HUES48 (cell line): ENCODE measurements at regions not wholly inside any gene's neighbourhood (a gene's known extent, or its start where the extent isn't known, plus 50 kb on each side); places are given as distances from the start of the nearest gene placed in this dataset.

Experiments
- H3K27ac ChIP-seq: one replicate; pipeline ENCODE4 v1.7.0; 2013; ENCODE audit warnings: low read depth, low read length, inconsistent platforms
- H3K27me3 ChIP-seq: 2 replicates; pipeline ENCODE4 v1.6.1; 2013; ENCODE audit warnings: mild to moderate bottlenecking, low read length; ENCODE audit not compliant: control insufficient read depth, insufficient read depth
- H3K36me3 ChIP-seq: 2 replicates; pipeline ENCODE4 v1.6.1; 2013; ENCODE audit warnings: low read length; ENCODE audit not compliant: control insufficient read depth, insufficient read depth
- H3K4me1 ChIP-seq: 2 replicates; pipeline ENCODE4 v1.6.1; 2013; ENCODE audit warnings: mild to moderate bottlenecking, low read length; ENCODE audit not compliant: control insufficient read depth, insufficient read depth
- H3K4me3 ChIP-seq: 2 replicates; pipeline ENCODE4 v1.5.1; 2013; ENCODE audit warnings: mild to moderate bottlenecking, low read depth, low read length
- H3K9ac ChIP-seq: 2 replicates; pipeline ENCODE4 v1.6.1; 2013; ENCODE audit warnings: mild to moderate bottlenecking, low read depth, low read length, moderate library complexity
- H3K9me3 ChIP-seq: 2 replicates; pipeline ENCODE4 v1.6.1; 2013; ENCODE audit warnings: low read length; ENCODE audit not compliant: control insufficient read depth, insufficient read depth

DNA sequence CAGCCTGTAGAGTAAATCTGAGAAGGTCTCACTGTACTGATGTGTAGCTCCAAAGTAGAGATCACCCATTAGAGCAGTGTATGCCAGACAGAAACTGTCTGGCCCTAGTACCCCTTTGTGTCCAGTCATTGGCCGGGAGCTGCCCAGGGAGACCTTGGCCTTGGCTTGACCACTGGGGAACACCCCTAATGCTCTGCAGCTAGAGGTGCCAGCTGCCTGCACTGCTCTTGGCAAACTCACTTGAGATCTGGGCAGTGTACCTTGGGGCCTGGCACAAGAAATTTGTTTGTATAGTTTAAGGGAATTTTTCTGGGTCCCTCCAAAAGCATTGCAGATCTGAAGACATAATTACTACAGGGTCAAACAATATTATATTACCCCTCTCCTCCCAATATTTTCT, 78.7 kb upstream of the MPHOSPH6 start:
- H3K27me3 ChIP-seq = no peaks in the 10 kb centered on the region
- no peak overlapping the region for H3K9ac ChIP-seq
- H3K27ac ChIP-seq = no peak overlapping the region
- H3K36me3 ChIP-seq = no peaks in the 10 kb centered on the region
- no peaks in the 10 kb centered on the region for H3K4me1 ChIP-seq
- H3K4me3 ChIP-seq = no peak overlapping the region
- H3K9me3 ChIP-seq = no peaks in the 10 kb centered on the region

DNA sequence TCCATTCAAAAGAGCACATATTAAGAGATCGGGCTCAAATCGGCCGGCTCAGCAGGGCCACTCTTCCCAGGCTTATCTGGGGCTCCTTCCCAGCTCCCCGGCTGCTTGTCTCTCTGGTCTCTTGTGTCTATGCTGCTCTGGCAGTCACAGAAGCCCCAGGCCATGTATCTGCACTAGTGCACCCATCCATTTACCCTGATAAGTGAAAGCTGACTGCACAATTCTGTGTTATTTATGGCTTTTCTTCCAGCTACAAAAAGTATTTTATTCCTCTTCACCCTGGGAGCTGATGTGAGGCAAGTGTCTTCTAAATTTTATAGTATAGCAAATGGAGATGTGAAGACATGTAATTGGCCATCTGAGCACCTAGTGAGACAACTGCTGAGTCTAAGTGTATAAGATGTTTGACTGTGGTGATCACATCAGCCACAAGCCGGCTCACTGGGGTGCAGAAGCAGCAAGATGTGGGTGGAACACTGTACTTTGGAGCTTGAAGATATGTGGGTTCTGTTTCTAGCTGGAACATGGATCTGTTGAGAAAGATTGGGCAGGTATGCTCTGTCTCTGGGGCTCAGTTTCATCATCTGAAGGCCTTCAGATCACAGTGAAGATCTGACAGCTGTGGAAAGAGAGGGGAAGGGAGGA, 78.1 kb upstream of the MPHOSPH6 start:
- Histone ChIP-seq H3K4me1 (no peaks in the 10 kb centered on the region), H3K9me3 (no peaks in the 10 kb centered on the region), H3K27me3 (no peaks in the 10 kb centered on the region), H3K36me3 (no peaks in the 10 kb centered on the region), H3K4me3 (no peak overlapping the region), H3K9ac (no peak overlapping the region), H3K27ac (no peak overlapping the region)

DNA sequence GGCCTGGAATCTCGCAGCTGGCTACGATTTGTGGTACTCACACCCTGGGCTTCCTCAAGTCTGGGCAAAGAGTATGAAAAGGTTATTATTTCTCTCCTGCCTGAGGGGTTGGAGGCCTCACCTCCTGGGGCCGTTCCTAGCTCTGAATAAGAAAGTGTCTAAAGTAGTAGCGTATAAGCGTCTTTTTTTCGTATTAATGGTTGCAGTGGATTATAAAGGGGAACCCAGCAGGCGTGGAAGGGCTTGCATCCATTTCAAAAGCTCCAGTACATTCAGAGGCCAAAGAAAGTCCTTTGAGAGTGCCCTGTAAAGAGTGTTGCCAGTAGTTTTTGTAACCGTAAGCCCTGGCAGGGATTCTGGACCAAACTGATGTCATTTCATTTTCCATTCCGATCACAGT, 72.2 kb upstream of the MPHOSPH6 start:
- Histone ChIP-seq H3K4me1 (0 out of 2 replicates have a peak, but pooled peaks cover 8% of the 10 kb centered on the region), H3K4me3 (no peak overlapping the region), H3K9ac (no peak overlapping the region), H3K36me3 (no peaks in the 10 kb centered on the region), H3K27ac (no peak overlapping the region), H3K9me3 (no peaks in the 10 kb centered on the region), H3K27me3 (no peaks in the 10 kb centered on the region)

DNA sequence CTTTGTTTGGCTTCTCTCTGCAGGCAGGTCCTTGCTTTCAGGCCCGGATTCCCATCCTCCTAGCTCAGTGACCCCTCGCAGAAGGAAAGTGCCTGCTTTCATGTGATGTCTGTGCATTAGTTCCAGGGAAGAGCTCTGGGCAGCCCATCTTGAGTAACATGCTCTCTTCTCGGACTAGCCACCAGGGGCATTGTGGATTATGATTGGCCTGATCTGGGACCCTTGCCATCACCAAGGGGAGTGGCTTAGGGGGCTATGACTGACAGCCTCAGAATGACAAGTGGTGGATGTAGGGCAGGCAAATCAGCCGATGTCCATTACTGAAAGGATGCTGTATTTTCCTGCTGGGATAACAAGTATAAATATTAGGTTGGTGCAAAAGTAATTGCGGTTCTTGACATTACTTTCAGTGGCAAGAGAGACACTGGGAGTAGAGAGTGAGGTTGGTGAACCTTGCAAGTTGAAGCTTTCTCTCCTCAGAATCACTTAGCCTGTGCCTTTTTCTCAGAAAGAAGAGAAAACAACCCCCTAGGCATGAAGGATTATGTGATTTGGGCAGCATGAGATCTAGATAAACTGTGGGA, 71.5 kb upstream of the MPHOSPH6 start:
- H3K36me3 ChIP-seq = no peaks in the 10 kb centered on the region
- H3K27me3 ChIP-seq = no peaks in the 10 kb centered on the region
- H3K4me3 ChIP-seq = no peak overlapping the region
- H3K27ac ChIP-seq = no peak overlapping the region
- no peaks in the 10 kb centered on the region for H3K9me3 ChIP-seq
- no peak overlapping the region for H3K9ac ChIP-seq
- H3K4me1 ChIP-seq = 0 out of 2 replicates have a peak, but pooled peaks cover 8% of the 10 kb centered on the region

DNA sequence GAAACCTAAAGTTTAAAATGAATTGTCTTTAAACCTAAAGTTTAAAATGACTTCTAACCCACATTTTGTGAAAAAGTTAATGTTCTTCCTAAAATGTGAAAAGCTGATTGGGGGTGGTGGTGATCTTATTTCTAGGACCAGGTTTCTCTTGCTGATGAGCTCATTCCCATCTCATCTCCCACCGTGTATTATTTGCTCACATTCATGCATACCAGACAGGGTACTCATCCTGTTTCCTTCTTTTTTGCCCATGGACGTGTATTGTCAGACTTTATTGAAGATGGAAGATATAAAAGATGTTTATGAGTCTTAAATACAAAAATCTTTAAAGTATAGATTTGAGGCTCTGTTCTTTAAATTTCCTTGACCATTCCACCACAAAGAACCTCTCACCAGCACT, 70.1 kb upstream of the MPHOSPH6 start:
- 0 out of 2 replicates have a peak, but pooled peaks cover 8% of the 10 kb centered on the region for H3K4me1 ChIP-seq
- H3K4me3 ChIP-seq = no peak overlapping the region
- no peaks in the 10 kb centered on the region for H3K27me3 ChIP-seq
- H3K27ac ChIP-seq = no peak overlapping the region
- H3K9ac ChIP-seq = no peak overlapping the region
- no peaks in the 10 kb centered on the region for H3K9me3 ChIP-seq
- H3K36me3 ChIP-seq = no peaks in the 10 kb centered on the region

DNA sequence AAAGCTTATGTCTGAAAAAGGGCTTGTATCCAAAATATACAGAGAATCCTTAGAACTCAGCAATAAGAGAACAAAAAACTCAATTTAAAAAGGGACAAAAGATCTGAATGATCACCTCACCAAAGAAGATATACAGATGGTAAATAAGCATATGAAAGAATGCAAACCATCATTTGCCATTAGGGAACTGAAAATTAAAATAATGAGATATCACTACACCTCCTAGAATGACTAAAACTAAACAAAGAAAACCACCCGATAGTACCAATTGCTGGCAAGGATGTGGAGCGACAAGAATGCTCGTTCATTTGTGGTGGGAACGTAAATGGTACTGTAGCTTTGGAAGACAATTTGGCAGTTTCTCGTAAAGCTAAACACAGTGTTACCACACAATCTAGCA, 66.9 kb upstream of the MPHOSPH6 start:
- H3K9ac ChIP-seq = no peak overlapping the region
- H3K36me3 ChIP-seq = no peaks in the 10 kb centered on the region
- H3K4me1 ChIP-seq = 0 out of 2 replicates have a peak, but pooled peaks cover 3% of the 10 kb centered on the region
- no peaks in the 10 kb centered on the region for H3K27me3 ChIP-seq
- H3K4me3 ChIP-seq = no peak overlapping the region
- H3K9me3 ChIP-seq = no peaks in the 10 kb centered on the region
- no peak overlapping the region for H3K27ac ChIP-seq

DNA sequence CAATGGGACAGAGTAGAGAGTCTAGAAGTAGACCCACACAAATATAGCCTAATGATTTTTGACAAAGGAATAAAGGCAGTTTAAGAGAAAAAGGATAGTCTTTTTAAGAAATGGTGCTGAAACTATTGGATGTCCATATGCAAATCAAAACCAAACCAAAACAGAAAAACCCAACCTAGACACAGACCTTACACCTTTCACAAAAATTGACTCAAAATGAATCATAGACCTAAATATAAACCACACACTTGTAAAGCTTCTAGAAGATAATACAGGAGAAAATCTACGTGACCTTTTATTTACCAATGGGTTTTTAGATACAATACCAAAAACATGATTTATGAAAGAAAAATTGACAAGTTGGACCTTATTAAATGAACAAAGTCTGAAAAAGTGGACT, 66.4 kb upstream of the MPHOSPH6 start:
- no peaks in the 10 kb centered on the region for H3K27me3 ChIP-seq
- H3K9ac ChIP-seq = no peak overlapping the region
- H3K4me3 ChIP-seq = no peak overlapping the region
- H3K9me3 ChIP-seq = no peaks in the 10 kb centered on the region
- no peak overlapping the region for H3K27ac ChIP-seq
- no peaks in the 10 kb centered on the region for H3K4me1 ChIP-seq
- no peaks in the 10 kb centered on the region for H3K36me3 ChIP-seq

DNA sequence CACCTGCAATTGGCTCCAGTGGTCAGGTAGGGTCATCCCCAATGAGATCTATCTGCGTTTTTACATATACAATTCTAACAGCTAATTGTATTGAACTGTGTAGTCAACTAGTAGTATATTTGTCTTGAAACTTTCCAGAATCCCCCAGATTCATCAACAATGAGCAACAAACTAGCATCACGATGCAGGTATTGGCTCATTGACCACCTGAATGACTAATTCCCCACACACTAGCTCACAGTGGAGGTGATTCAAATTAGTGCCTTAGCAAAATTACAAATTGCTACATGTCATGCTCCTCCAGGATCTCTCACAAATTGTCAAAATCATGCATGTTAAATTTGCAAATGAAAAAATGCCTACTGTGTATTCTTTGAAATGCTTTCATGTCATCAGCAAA, 62.8 kb upstream of the MPHOSPH6 start:
- Histone ChIP-seq H3K4me3 (no peak overlapping the region), H3K9me3 (no peaks in the 10 kb centered on the region), H3K9ac (no peak overlapping the region), H3K36me3 (no peaks in the 10 kb centered on the region), H3K4me1 (no peaks in the 10 kb centered on the region; the same call in 1 of the 2 replicates), H3K27ac (no peak overlapping the region), H3K27me3 (no peaks in the 10 kb centered on the region)

DNA sequence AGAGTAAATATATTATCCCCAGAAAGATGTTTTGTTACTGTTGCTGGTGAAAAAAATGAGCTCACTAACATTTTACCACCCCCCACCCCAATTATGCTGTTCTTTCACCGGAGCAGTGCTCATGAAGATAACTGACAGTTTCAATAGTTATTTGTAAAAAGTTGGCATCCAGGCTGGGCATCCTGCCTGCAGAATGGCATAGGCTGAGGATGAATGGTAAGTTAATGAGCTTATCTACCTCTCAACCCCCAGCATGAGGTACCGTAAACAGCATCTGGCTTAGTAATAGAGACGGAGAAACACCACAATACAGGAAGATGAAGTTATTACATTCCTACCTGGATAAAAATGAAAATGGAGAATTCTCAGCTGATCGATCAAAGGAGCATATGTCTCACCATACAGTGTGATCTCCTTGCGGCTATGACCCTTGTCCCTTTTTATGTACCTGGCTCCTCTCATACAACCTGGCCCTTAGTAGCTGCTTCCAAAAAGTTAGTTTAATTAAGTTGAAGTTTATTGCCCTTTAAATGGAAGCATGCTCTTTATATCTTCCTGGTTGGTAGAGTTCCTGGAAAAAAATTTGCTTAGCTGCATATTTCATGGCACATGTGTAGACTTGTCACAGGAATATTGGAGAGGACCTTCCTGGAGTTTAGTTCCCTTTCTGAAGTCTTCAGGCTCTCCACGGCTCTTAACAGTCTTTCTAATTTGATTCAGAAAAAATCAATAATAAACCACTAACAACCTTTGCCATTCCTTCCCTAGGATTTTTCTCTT, 61.2 kb upstream of the MPHOSPH6 start:
- Histone ChIP-seq H3K9ac (no peak overlapping the region), H3K9me3 (no peaks in the 10 kb centered on the region), H3K27me3 (no peaks in the 10 kb centered on the region), H3K4me1 (no peaks in the 10 kb centered on the region; the same call in 1 of the 2 replicates), H3K36me3 (no peaks in the 10 kb centered on the region), H3K4me3 (no peak overlapping the region), H3K27ac (no peak overlapping the region)

DNA sequence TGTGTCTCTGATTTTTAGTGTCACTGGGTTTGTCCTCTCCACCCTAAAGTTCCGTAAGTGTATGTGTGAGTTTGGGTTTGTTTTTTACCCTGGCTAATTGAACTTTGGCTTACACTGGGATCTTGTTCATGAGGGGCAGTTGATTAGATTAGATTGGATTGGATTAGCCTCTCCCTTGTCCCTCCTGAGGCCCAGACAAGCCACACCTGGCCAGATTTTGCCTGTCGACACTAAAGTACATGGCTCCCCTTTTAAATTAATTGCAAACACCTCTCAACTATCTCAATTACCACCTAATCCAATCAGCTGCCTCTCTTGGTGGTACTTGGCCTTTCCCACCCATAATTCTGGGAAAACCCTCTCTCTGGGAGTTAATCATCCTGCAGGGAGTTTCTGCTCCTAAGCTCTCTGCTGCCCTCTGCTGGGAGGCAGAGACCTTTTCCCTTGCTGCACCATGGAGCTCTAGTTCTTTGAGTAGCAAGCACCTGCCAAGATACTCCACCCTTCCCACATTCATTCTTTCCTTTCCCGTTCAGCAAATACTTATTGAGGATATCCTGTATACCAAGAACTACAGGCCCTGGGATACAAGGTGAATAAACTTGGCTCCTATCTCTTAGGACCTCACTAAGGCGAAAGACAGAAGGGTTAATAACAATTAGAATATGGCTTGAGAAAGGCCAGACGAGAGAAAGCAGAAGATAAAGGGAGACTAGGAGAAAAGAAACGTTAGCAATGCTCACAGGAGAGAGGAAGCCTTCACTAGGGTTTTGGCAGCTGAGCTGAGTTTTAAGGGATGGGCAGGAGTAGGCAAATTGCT, 60.0 kb upstream of the MPHOSPH6 start:
- Histone ChIP-seq H3K27me3 (no peaks in the 10 kb centered on the region), H3K9me3 (no peaks in the 10 kb centered on the region), H3K27ac (no peak overlapping the region), H3K4me3 (no peak overlapping the region), H3K4me1 (no peaks in the 10 kb centered on the region; the same call in 1 of the 2 replicates), H3K9ac (no peak overlapping the region), H3K36me3 (no peaks in the 10 kb centered on the region)
